ENCODE measurements at regions not wholly inside any gene's neighbourhood (a gene's known extent, or its start where the extent isn't known, plus 50 kb on each side); places are given as distances from the start of the nearest gene placed in this dataset.
"Not testable (repeated sequence)": the region's sequence is repeated elsewhere in the genome, so short reads cannot be mapped to it uniquely, and the experiment has no call there.

DNA sequence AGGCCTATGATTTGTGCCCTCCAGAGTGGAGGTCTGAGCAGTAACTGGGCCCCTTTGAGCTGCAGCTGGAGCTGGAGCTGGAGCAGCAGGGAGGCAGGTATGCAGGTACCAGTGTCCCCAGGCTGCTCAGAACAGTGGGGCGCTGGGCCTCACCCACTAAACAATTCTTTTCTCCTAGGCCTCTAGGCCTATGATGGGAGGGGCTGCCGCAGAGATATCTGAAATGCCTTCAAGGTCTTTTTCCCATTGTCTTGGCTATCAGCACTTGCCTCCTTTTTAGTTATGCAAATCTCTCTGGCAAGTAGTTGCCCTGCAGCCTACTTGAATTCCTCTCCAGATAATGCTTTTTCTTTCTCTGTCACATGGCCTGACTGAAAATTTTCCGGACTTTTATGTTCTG, 79.7 kb upstream of the OTUD4 start (continued):
- TF ChIP-seq NR2F1 (conservative IDR thresholded peaks at IDR 0.05) (no peak), NR2C2 (IDR thresholded peaks at IDR 0.05; ENCODE audit: borderline replicate concordance, control insufficient read depth, insufficient read length, low read depth) (no peak)
- TF ChIP-seq, protein P1, sequence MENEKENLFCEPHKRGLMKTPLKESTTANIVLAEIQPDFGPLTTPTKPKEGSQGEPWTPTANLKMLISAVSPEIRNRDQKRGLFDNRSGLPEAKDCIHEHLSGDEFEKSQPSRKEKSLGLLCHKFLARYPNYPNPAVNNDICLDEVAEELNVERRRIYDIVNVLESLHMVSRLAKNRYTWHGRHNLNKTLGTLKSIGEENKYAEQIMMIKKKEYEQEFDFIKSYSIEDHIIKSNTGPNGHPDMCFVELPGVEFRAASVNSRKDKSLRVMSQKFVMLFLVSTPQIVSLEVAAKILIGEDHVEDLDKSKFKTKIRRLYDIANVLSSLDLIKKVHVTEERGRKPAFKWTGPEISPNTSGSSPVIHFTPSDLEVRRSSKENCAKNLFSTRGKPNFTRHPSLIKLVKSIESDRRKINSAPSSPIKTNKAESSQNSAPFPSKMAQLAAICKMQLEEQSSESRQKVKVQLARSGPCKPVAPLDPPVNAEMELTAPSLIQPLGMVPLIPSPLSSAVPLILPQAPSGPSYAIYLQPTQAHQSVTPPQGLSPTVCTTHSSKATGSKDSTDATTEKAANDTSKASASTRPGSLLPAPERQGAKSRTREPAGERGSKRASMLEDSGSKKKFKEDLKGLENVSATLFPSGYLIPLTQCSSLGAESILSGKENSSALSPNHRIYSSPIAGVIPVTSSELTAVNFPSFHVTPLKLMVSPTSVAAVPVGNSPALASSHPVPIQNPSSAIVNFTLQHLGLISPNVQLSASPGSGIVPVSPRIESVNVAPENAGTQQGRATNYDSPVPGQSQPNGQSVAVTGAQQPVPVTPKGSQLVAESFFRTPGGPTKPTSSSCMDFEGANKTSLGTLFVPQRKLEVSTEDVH (IDR thresholded peaks at IDR 0.05; ENCODE audit: low read depth, partially characterized antibody) = no peak

DNA sequence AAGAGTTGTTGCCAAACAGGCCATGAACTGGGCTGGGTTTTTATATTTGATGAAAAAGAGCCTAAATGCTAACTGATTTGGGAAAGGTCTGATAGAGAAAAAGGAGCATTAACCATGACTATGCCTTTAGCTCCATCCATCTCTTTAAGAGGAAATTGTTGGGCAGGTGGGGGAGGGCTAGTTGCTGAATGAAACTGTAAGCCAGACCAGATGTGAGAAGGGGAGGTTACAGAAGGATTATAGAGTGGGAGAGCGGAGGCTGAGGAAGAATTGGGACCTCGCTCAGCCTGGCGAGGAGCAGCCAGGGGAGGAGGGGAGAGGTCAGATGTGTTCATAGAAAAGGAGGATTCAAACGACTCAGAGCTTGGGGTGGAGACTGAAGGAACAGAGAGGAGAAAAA, 74.9 kb upstream of the OTUD4 start:
- 25% methylated on average over 4 of the region's 4 CpGs for WGBS (ENCODE audit: insufficient coverage, insufficient replicate concordance, low lambda C conversion rate, missing lambda C conversion rate)
- CTCF ChIA-PET; H3K4me2 ChIP-seq (ENCODE audit: control insufficient read depth, insufficient read depth); intact Hi-C loops (cut with micrococcal nuclease; ENCODE audit: unreplicated experiment); ATAC-seq; H3K79me2 ChIP-seq (ENCODE audit: control insufficient read depth, insufficient read depth, low read length); RAD21 ChIA-PET (ENCODE audit: unreplicated experiment); H4K20me1 ChIP-seq (ENCODE audit: control insufficient read depth, insufficient read depth); H3K9ac ChIP-seq (ENCODE audit: control insufficient read depth, insufficient read depth, low read length); H3K4me3 ChIP-seq; H3K9me3 ChIP-seq (replicated peaks; ENCODE audit: control insufficient read depth, insufficient read depth, low read length); H3K27ac ChIP-seq (ENCODE audit: control insufficient read depth, insufficient read depth); H2AFZ ChIP-seq (ENCODE audit: control insufficient read depth, low read depth, low read length); H3K4me1 ChIP-seq (ENCODE audit: control insufficient read depth, insufficient read depth, low read length); H3K27me3 ChIP-seq (replicated peaks in 1 of 2; ENCODE audit: control insufficient read depth in 2 of 2, insufficient read depth in 2 of 2, low read length in 1 of 2); DNase-seq (ENCODE audit: low read depth, low spot score); FAIRE-seq; POLR2A ChIA-PET; SMC1A ChIA-PET (ENCODE audit: uncharacterized antibody, unreplicated experiment); BruUV-seq (replicated peaks); H3K36me3 ChIP-seq (ENCODE audit: control insufficient read depth in 2 of 2, insufficient read depth in 2 of 2, low read length in 1 of 2); in situ Hi-C loops (cut with MboI): not testable (repeated sequence)

DNA sequence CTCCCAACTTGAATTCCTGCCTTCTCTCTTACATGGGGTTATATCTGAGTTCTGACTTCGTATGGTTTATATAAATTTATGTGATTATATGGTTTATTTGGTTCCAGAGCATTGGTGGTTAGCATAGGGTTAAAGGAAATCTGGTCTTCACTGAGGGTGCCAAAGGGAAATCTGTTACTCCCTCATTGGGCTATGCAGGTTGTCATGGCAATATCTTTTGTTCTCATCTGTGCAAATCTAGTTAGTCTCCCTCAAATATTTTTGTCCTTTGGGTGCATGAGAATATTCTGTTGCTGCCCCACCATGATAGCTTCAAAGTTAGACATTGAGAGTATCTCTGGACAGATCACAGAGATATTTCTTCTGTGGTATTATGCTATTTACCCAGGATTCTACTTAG, 71.8 kb upstream of the OTUD4 start:
- no TSS peak for BruUV-seq (replicated peaks)
- no peak overlapping the region for H3K9ac ChIP-seq (ENCODE audit: control insufficient read depth, insufficient read depth, low read length)
- no peak for TF ChIP-seq FOS (IDR thresholded peaks at IDR 0.05; ENCODE audit: borderline replicate concordance, extremely low read depth, insufficient read length)
- no peak for TF ChIP-seq PAX5 (IDR thresholded peaks at IDR 0.05; ENCODE audit: borderline replicate concordance, low read depth, low read length)
- TF ChIP-seq FOXM1 (IDR thresholded peaks at IDR 0.05; ENCODE audit: low read depth, low read length) = no peak
- no peak for TF ChIP-seq ZSCAN29 (IDR thresholded peaks at IDR 0.05)
- TF ChIP-seq, protein P2, sequence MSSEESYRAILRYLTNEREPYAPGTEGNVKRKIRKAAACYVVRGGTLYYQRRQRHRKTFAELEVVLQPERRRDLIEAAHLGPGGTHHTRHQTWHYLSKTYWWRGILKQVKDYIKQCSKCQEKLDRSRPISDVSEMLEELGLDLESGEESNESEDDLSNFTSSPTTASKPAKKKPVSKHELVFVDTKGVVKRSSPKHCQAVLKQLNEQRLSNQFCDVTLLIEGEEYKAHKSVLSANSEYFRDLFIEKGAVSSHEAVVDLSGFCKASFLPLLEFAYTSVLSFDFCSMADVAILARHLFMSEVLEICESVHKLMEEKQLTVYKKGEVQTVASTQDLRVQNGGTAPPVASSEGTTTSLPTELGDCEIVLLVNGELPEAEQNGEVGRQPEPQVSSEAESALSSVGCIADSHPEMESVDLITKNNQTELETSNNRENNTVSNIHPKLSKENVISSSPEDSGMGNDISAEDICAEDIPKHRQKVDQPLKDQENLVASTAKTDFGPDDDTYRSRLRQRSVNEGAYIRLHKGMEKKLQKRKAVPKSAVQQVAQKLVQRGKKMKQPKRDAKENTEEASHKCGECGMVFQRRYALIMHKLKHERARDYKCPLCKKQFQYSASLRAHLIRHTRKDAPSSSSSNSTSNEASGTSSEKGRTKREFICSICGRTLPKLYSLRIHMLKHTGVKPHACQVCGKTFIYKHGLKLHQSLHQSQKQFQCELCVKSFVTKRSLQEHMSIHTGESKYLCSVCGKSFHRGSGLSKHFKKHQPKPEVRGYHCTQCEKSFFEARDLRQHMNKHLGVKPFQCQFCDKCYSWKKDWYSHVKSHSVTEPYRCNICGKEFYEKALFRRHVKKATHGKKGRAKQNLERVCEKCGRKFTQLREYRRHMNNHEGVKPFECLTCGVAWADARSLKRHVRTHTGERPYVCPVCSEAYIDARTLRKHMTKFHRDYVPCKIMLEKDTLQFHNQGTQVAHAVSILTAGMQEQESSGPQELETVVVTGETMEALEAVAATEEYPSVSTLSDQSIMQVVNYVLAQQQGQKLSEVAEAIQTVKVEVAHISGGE (CRISPR knock-in tag; IDR thresholded peaks at IDR 0.05) = no peak
- TF ChIP-seq RCOR1 (conservative IDR thresholded peaks at IDR 0.05; ENCODE audit: low read depth, low read length) = no peak
- no peak for TF ChIP-seq RB1 (IDR thresholded peaks at IDR 0.05; ENCODE audit: borderline replicate concordance)
- TF ChIP-seq MEF2A (IDR thresholded peaks at IDR 0.05; ENCODE audit: insufficient read depth, low read depth, low read length) = no peak
- no peak for TF ChIP-seq TARDBP (IDR thresholded peaks at IDR 0.05; ENCODE audit: borderline replicate concordance)
- no peak overlapping the region for H2AFZ ChIP-seq (ENCODE audit: control insufficient read depth, low read depth, low read length)
- SMC1A ChIA-PET (ENCODE audit: uncharacterized antibody, unreplicated experiment) = no interaction called here
- H3K27me3 ChIP-seq (replicated peaks in 1 of 2; ENCODE audit: control insufficient read depth in 2 of 2, insufficient read depth in 2 of 2, low read length in 1 of 2) = no peaks in the 10 kb centered on the region
- RAD21 ChIA-PET (ENCODE audit: unreplicated experiment) = no interaction called here
- WGBS (ENCODE audit: insufficient coverage, insufficient replicate concordance, low lambda C conversion rate, missing lambda C conversion rate) = 0% methylated on average over 1 of the region's 1 CpG
- POLR2A ChIA-PET = no interaction called here
- CTCF ChIA-PET = no interaction called here
- intact Hi-C loops (cut with micrococcal nuclease; ENCODE audit: unreplicated experiment) = no loop called here
- H3K4me2 ChIP-seq (ENCODE audit: control insufficient read depth, insufficient read depth) = no peak overlapping the region
- no peaks in the 10 kb centered on the region for H3K36me3 ChIP-seq (ENCODE audit: control insufficient read depth in 2 of 2, insufficient read depth in 2 of 2, low read length in 1 of 2)
- no peaks in the 10 kb centered on the region for H3K79me2 ChIP-seq (ENCODE audit: control insufficient read depth, insufficient read depth, low read length)
- no peak overlapping the region for H3K27ac ChIP-seq (ENCODE audit: control insufficient read depth, insufficient read depth)
- DNase-seq (ENCODE audit: low read depth, low spot score) = no peak
- no peaks in the 10 kb centered on the region for H4K20me1 ChIP-seq (ENCODE audit: control insufficient read depth, insufficient read depth)
- FAIRE-seq = no peak
- no peak overlapping the region for H3K4me3 ChIP-seq
- H3K4me1 ChIP-seq (ENCODE audit: control insufficient read depth, insufficient read depth, low read length) = no peaks in the 10 kb centered on the region
- in situ Hi-C loops (cut with MboI) = no loop called here
- ATAC-seq = no peak
- H3K9me3 ChIP-seq (replicated peaks; ENCODE audit: control insufficient read depth, insufficient read depth, low read length) = no peaks in the 10 kb centered on the region

Measured in GM12878 (cell line).